ENCODE measurements at regions not wholly inside any gene's neighbourhood (a gene's known extent, or its start where the extent isn't known, plus 50 kb on each side); places are given as distances from the start of the nearest gene placed in this dataset.

GRCh38 chr2:138329162-138329561 lies 172.4 kb upstream of the SPOPL start:
- Histone ChIP-seq H3K27ac (no peak overlapping the region), H3K9me3 (no peaks in the 10 kb centered on the region), H3K4me1 (no peaks in the 10 kb centered on the region), H3K4me3 (no peak overlapping the region), H3K36me3 (no peaks in the 10 kb centered on the region), H3K27me3 (no peaks in the 10 kb centered on the region)
- TF ChIP-seq, protein P1, sequence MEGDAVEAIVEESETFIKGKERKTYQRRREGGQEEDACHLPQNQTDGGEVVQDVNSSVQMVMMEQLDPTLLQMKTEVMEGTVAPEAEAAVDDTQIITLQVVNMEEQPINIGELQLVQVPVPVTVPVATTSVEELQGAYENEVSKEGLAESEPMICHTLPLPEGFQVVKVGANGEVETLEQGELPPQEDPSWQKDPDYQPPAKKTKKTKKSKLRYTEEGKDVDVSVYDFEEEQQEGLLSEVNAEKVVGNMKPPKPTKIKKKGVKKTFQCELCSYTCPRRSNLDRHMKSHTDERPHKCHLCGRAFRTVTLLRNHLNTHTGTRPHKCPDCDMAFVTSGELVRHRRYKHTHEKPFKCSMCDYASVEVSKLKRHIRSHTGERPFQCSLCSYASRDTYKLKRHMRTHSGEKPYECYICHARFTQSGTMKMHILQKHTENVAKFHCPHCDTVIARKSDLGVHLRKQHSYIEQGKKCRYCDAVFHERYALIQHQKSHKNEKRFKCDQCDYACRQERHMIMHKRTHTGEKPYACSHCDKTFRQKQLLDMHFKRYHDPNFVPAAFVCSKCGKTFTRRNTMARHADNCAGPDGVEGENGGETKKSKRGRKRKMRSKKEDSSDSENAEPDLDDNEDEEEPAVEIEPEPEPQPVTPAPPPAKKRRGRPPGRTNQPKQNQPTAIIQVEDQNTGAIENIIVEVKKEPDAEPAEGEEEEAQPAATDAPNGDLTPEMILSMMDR (IDR thresholded peaks at IDR 0.05) = no peak
- DNase-seq (ENCODE audit: low spot score) = no peak

DNA sequence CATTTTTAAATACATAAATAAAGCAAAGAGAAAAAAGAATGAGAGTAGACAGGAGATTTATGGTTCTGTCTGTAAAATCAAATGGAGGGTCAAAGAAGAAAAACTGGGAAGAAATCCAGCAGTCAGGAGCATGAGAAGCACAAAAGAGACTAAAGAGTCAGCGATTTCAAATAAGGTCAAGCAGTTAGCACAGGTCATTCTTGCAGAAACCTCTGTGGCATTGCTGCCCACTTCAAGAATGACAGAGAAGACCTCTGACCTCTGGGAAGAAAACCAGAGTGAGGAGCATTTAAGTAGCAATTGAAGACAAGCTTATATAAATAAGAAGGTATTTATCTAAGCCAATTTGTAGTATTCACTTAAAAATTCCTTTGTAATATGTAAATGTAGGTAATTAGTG lies 172.0 kb upstream of the SPOPL start:
- DNase-seq (ENCODE audit: low spot score) = no peak

GRCh38 chr2:138333121-138333520 lies 168.4 kb upstream of the SPOPL start:
- TF ChIP-seq, protein P1 (IDR thresholded peaks at IDR 0.05) = no peak
- no peak overlapping the region for H3K4me3 ChIP-seq
- H3K27ac ChIP-seq = no peak overlapping the region
- no peaks in the 10 kb centered on the region for H3K4me1 ChIP-seq
- DNase-seq (ENCODE audit: low spot score) = no peak
- no peaks in the 10 kb centered on the region for H3K27me3 ChIP-seq
- no peaks in the 10 kb centered on the region for H3K36me3 ChIP-seq
- no peaks in the 10 kb centered on the region for H3K9me3 ChIP-seq

More for the DNA sequence above, 172.0 kb upstream of the SPOPL start:
- H3K36me3 ChIP-seq = no peaks in the 10 kb centered on the region
- no peaks in the 10 kb centered on the region for H3K27me3 ChIP-seq
- H3K4me1 ChIP-seq = no peaks in the 10 kb centered on the region
- H3K27ac ChIP-seq = no peak overlapping the region
- H3K4me3 ChIP-seq = no peak overlapping the region
- TF ChIP-seq, protein P1 (IDR thresholded peaks at IDR 0.05) = no peak
- H3K9me3 ChIP-seq = no peaks in the 10 kb centered on the region

DNA sequence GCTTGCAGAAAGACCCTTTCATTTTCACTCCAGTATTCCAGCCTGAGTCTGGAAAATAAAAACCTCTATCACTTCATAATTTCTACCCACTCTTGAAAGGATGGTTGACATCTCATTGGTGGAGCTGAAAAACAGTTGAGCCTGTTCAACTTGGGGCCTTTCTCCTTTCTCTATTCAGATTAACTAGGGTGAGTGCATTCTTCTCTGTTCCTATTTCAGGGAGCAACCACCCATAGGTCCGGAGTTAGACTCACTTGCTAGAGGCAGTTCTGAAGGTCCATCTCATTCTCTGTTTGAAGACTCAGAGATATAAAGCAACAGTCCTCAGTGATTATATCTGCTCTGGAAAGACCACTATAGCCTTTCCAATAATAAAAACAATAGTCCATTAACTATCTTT lies 167.9 kb upstream of the SPOPL start:
- TF ChIP-seq, protein P1 (IDR thresholded peaks at IDR 0.05) = no peak
- DNase-seq (ENCODE audit: low spot score) = no peak
- no peak overlapping the region for H3K27ac ChIP-seq
- no peaks in the 10 kb centered on the region for H3K36me3 ChIP-seq
- no peaks in the 10 kb centered on the region for H3K27me3 ChIP-seq
- no peak overlapping the region for H3K4me3 ChIP-seq
- H3K4me1 ChIP-seq = no peaks in the 10 kb centered on the region
- H3K9me3 ChIP-seq = no peaks in the 10 kb centered on the region

- H3K36me3 ChIP-seq = no peaks in the 10 kb centered on the region
- H3K9me3 ChIP-seq = no peaks in the 10 kb centered on the region
- H3K27ac ChIP-seq = no peak overlapping the region
- TF ChIP-seq, protein P1 (IDR thresholded peaks at IDR 0.05) = no peak
- H3K4me1 ChIP-seq = no peaks in the 10 kb centered on the region
- H3K4me3 ChIP-seq = no peak overlapping the region
- no peaks in the 10 kb centered on the region for H3K27me3 ChIP-seq
- DNase-seq (ENCODE audit: low spot score) = no peak
Measured at GRCh38 chr2:138334323-138334722, 167.2 kb upstream of the SPOPL start.

DNA sequence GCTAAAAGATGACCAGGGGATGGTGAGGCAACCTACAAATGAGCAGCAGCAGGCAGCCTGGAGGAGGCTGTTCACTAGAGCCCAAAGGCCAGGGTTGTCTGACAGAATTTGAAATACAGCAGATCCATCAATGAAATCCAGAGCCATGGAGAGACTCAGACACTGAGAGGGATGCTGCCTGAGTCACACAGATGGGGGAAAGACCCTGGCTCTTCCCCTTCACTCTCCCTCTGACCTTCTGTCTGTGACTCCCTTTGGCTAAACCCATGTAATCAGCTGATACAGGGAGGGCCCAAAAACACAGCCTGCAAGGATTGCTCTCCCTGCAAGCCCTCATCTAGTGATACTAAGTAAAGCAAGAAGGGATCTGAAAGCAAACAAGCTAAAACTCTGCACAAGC lies 166.5 kb upstream of the SPOPL start:
- DNase-seq (ENCODE audit: low spot score) = no peak
- no peaks in the 10 kb centered on the region for H3K9me3 ChIP-seq
- no peaks in the 10 kb centered on the region for H3K36me3 ChIP-seq
- no peaks in the 10 kb centered on the region for H3K27me3 ChIP-seq
- H3K4me1 ChIP-seq = no peaks in the 10 kb centered on the region
- H3K27ac ChIP-seq = no peak overlapping the region
- TF ChIP-seq, protein P1 (IDR thresholded peaks at IDR 0.05) = no peak
- no peak overlapping the region for H3K4me3 ChIP-seq
